Adrenal gland (tissue), 5 donors: ENCODE measurements at regions not wholly inside any gene's neighbourhood (a gene's known extent, or its start where the extent isn't known, plus 50 kb on each side); places are given as distances from the start of the nearest gene placed in this dataset.

Experiments used
- POLR2A ChIP-seq, 2 donors: fragments of 450-650 bp; IDR thresholded peaks; one replicate each; pipeline ENCODE4 v1.6.1; 2017; ENCODE audit warnings: antibody characterized with exemption in 2 of 2, mild to moderate bottlenecking in 2 of 2, moderate library complexity in 1 of 2
- TF ChIP-seq, protein P1 (sequence below), 6 experiments: fragments of 450-650 bp in 4 of 6; fragments of 200-600 bp in 2 of 6; sonication (generic) in 1 of 6; IDR thresholded peaks; 1 replicate in 5 of 6; 2 replicates in 1 of 6; pipeline versions ENCODE4 v1.5.1 to v1.8.0; 2016 to 2021; ENCODE audit warnings: antibody characterized with exemption in 6 of 6, mild to moderate bottlenecking in 2 of 6, moderate library complexity in 1 of 6
- donor health status: DM: no; HTN: no; CAD: no.

DNA sequence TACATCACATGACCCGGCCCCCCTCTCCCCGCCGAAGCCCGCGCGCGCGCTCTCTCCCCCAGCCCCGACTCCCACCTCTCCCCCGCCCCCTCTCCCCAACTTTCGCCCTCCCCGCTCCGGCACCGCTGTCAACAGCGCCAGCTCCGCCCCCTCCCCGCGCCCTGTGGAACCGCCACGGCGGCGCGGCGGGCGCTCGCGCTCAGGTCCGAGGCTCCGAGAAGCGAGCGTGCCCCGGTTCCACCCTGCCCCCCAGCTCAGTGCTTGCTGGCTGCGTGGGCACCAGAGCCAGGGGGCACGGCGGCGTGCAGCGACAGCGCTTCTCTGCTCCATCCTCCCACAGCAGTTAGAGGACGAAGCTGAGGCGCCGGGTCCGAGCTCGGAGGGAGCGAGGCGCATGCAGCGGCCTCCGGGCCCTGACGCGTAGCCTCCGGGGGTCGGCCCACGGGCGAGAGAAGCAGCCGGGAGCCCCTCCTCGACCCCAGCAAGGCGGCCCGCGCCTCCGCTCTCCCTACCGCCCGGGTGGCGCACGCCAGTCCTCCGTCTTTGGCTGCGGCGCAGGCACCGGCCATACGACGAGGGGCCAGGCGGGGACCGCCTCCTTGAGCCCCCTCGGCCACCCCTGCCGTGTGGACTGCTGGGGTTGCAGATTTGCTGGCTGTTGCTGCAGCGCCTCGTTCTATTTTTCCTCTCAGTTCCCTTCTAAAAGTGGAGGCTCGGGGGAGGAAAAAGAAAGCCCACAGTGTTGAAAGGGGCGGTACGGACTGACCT, 109.5 kb downstream of the KCNRG start:
- TF ChIP-seq, protein P1, sequence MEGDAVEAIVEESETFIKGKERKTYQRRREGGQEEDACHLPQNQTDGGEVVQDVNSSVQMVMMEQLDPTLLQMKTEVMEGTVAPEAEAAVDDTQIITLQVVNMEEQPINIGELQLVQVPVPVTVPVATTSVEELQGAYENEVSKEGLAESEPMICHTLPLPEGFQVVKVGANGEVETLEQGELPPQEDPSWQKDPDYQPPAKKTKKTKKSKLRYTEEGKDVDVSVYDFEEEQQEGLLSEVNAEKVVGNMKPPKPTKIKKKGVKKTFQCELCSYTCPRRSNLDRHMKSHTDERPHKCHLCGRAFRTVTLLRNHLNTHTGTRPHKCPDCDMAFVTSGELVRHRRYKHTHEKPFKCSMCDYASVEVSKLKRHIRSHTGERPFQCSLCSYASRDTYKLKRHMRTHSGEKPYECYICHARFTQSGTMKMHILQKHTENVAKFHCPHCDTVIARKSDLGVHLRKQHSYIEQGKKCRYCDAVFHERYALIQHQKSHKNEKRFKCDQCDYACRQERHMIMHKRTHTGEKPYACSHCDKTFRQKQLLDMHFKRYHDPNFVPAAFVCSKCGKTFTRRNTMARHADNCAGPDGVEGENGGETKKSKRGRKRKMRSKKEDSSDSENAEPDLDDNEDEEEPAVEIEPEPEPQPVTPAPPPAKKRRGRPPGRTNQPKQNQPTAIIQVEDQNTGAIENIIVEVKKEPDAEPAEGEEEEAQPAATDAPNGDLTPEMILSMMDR (IDR thresholded peaks at IDR 0.05) = no peak
- TF ChIP-seq POLR2A (IDR thresholded peaks at IDR 0.05) = peak; percentile 47 to 49
